ENCODE measurements at regions not wholly inside any gene's neighbourhood (a gene's known extent, or its start where the extent isn't known, plus 50 kb on each side); places are given as distances from the start of the nearest gene placed in this dataset.
"Not testable (repeated sequence)": the region's sequence is repeated elsewhere in the genome, so short reads cannot be mapped to it uniquely, and the experiment has no call there.

DNA sequence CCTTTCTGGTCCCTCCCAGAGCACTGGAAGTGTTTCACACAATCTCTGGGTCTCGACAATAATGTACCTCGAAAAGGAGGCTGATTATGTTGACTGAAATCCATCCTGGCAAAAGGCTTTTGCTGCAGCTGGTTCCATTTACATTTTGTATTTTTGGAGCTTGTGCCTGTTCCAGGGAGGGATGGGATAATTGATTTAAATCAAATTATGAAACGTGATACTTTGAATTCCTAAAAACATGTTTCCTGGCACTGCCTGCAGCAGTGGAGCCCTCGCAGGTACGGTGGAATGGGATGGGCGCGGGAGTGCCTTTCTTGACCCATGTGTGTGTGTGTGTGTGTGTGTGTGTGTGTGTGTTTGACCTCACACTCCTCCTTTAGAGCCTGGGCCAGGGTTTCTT lies 455.5 kb upstream of the MEIS1 start:
- no peak for TF ChIP-seq EZH2phosphoT487 (conservative IDR thresholded peaks at IDR 0.05; ENCODE audit: low read length)
- TF ChIP-seq, protein P1, sequence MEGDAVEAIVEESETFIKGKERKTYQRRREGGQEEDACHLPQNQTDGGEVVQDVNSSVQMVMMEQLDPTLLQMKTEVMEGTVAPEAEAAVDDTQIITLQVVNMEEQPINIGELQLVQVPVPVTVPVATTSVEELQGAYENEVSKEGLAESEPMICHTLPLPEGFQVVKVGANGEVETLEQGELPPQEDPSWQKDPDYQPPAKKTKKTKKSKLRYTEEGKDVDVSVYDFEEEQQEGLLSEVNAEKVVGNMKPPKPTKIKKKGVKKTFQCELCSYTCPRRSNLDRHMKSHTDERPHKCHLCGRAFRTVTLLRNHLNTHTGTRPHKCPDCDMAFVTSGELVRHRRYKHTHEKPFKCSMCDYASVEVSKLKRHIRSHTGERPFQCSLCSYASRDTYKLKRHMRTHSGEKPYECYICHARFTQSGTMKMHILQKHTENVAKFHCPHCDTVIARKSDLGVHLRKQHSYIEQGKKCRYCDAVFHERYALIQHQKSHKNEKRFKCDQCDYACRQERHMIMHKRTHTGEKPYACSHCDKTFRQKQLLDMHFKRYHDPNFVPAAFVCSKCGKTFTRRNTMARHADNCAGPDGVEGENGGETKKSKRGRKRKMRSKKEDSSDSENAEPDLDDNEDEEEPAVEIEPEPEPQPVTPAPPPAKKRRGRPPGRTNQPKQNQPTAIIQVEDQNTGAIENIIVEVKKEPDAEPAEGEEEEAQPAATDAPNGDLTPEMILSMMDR (IDR thresholded peaks at IDR 0.05; ENCODE audit: insufficient read depth, low read length, poor library complexity, severe bottlenecking) = no peak
- no peaks in the 10 kb centered on the region for H3K27me3 ChIP-seq (ENCODE audit: low read length)

DNA sequence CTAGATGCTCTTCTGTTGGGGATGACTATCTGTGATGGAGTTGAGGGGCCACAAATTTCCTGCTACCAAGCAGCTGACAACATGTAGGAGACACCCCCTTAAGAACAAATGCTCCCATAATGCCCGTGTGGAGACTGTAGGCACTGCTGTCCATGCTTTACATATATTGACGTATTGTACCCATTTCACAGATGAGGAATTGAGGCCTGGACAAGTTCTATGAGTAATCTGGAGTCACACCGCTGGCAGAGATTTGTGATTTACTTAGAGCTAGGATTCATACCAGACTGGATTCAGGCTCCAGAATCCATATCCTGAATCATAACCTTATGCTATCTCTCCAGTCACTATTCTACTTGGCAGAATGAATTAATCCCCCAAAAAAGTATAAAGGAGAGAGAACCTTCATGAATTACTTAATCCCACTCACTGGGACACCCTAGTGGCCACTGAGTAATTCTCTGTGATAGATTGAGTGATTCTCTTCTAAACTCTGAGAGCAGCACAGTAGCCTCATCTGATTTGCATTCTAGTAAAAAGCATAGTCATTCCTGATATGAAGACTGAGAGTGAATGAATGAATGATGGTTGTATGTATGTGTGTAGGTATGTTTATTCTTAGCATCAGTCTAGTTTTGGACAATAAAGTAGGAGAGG lies 460.7 kb upstream of the MEIS1 start:
- Histone ChIP-seq H3K9me2 (replicated peaks; ENCODE audit: insufficient read depth, low read length) (no peaks in the 10 kb centered on the region), H3F3A (ENCODE audit: insufficient read depth) (no peaks in the 10 kb centered on the region), H3K9me3 (ENCODE audit: insufficient read depth, low read length) (no peaks in the 10 kb centered on the region), H2AFZ (ENCODE audit: low read depth, low read length, severe bottlenecking) (no peak overlapping the region), H3K9ac (ENCODE audit: low read length) (no peak overlapping the region), H3K27ac (ENCODE audit: low read depth, low read length) (no peak overlapping the region), H4K20me1 (ENCODE audit: low read depth, low read length) (no peaks in the 10 kb centered on the region), H3K79me2 (ENCODE audit: insufficient read depth, low read length) (no peaks in the 10 kb centered on the region), H3K27me3 (ENCODE audit: low read length) (no peaks in the 10 kb centered on the region), H3K4me2 (ENCODE audit: low read depth, low read length, poor library complexity, severe bottlenecking) (no peak overlapping the region), H3K4me3 (ENCODE audit: insufficient read depth, low read length, poor library complexity, severe bottlenecking) (no peak overlapping the region), H3K36me3 (ENCODE audit: low read length) (no peaks in the 10 kb centered on the region)
- TF ChIP-seq, protein P1 (IDR thresholded peaks at IDR 0.05; ENCODE audit: insufficient read depth, low read length, poor library complexity, severe bottlenecking) = no peak
- TF ChIP-seq EZH2phosphoT487 (conservative IDR thresholded peaks at IDR 0.05; ENCODE audit: low read length) = no peak

More for the DNA sequence above, 455.5 kb upstream of the MEIS1 start:
- no peak overlapping the region for H3K4me3 ChIP-seq (ENCODE audit: insufficient read depth, low read length, poor library complexity, severe bottlenecking)
- no peaks in the 10 kb centered on the region for H3F3A ChIP-seq (ENCODE audit: insufficient read depth)
- no peaks in the 10 kb centered on the region for H3K79me2 ChIP-seq (ENCODE audit: insufficient read depth, low read length)
- no peak overlapping the region for H3K27ac ChIP-seq (ENCODE audit: low read depth, low read length)
- no peak overlapping the region for H2AFZ ChIP-seq (ENCODE audit: low read depth, low read length, severe bottlenecking)
- no peak overlapping the region for H3K4me2 ChIP-seq (ENCODE audit: low read depth, low read length, poor library complexity, severe bottlenecking)
- H4K20me1 ChIP-seq (ENCODE audit: low read depth, low read length) = no peaks in the 10 kb centered on the region
- H3K36me3 ChIP-seq (ENCODE audit: low read length) = no peaks in the 10 kb centered on the region
- no peaks in the 10 kb centered on the region; the same call in 1 of the 2 replicates for H3K9me2 ChIP-seq (replicated peaks; ENCODE audit: insufficient read depth, low read length)
- no peaks in the 10 kb centered on the region for H3K9me3 ChIP-seq (ENCODE audit: insufficient read depth, low read length)
- H3K9ac ChIP-seq (ENCODE audit: low read length) = no peak overlapping the region

DNA sequence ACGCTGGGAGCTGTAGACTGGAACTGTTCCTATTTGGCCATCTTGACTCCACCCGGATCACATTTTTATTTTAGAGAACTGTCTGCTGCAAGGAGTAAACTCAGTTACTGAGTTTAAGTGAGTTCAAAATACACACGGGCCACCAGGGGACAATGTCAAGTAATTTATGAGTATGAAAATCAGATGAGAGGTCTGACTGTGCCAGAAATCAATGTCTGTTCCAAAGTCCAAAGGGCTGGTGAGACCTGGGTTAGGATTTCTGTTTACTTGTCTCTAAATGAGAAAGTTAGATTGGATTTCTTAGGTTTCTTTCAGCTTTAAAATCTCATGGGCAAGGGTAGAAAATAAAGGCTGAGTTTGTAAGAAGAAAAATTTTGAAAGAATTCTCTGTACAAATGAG lies 465.8 kb upstream of the MEIS1 start:
- Histone ChIP-seq H4K20me1 (ENCODE audit: low read depth, low read length) (no peaks in the 10 kb centered on the region), H3F3A (ENCODE audit: insufficient read depth) (no peaks in the 10 kb centered on the region), H3K79me2 (ENCODE audit: insufficient read depth, low read length) (no peaks in the 10 kb centered on the region), H3K36me3 (ENCODE audit: low read length) (no peaks in the 10 kb centered on the region), H3K9ac (ENCODE audit: low read length) (no peak overlapping the region), H3K27me3 (ENCODE audit: low read length) (no peaks in the 10 kb centered on the region), H3K27ac (ENCODE audit: low read depth, low read length) (no peak overlapping the region), H2AFZ (ENCODE audit: low read depth, low read length, severe bottlenecking) (no peak overlapping the region), H3K9me3 (ENCODE audit: insufficient read depth, low read length) (no peaks in the 10 kb centered on the region), H3K4me3 (ENCODE audit: insufficient read depth, low read length, poor library complexity, severe bottlenecking) (no peak overlapping the region), H3K4me2 (ENCODE audit: low read depth, low read length, poor library complexity, severe bottlenecking) (no peak overlapping the region), H3K9me2 (replicated peaks; ENCODE audit: insufficient read depth, low read length) (no peaks in the 10 kb centered on the region)
- TF ChIP-seq EZH2phosphoT487 (conservative IDR thresholded peaks at IDR 0.05; ENCODE audit: low read length) = no peak
- TF ChIP-seq, protein P1 (IDR thresholded peaks at IDR 0.05; ENCODE audit: insufficient read depth, low read length, poor library complexity, severe bottlenecking) = no peak

DNA sequence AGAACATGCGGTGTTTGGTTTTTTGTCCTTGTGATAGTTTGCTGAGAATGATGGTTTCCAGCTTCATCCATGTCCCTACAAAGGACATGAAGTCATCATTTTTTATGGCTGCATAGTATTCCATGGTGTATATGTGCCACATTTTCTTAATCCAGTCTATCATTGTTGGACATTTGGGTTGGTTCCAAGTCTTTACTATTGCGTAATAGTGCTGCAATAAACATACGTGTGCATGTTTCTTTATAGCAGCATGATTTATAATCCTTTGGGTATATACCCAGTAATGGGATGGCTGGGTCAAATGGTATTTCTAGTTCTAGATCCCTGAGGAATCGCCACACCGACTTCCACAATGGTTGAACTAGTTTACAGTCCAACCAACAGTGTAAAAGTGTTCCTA lies 471.6 kb upstream of the MEIS1 start:
- not testable (repeated sequence) for H4K20me1 ChIP-seq (ENCODE audit: low read depth, low read length); H3K36me3 ChIP-seq (ENCODE audit: low read length); H3K27me3 ChIP-seq (ENCODE audit: low read length); H3K9me2 ChIP-seq (replicated peaks; ENCODE audit: insufficient read depth, low read length); H3K9ac ChIP-seq (ENCODE audit: low read length); H3F3A ChIP-seq (ENCODE audit: insufficient read depth); H3K27ac ChIP-seq (ENCODE audit: low read depth, low read length); H3K9me3 ChIP-seq (ENCODE audit: insufficient read depth, low read length); H3K79me2 ChIP-seq (ENCODE audit: insufficient read depth, low read length); H3K4me2 ChIP-seq (ENCODE audit: low read depth, low read length, poor library complexity, severe bottlenecking); H3K4me3 ChIP-seq (ENCODE audit: insufficient read depth, low read length, poor library complexity, severe bottlenecking); H2AFZ ChIP-seq (ENCODE audit: low read depth, low read length, severe bottlenecking)
